NCI-H2171 treated with DMSO at 0.1 percent for 48 hours (cell line): ENCODE measurements at regions not wholly inside any gene's neighbourhood (a gene's known extent, or its start where the extent isn't known, plus 50 kb on each side); places are given as distances from the start of the nearest gene placed in this dataset.

Experiments
- DNase-seq: peaks from one replicate; lab custom pipeline; 2025; lab: John Stamatoyannopoulos, UW

DNA sequence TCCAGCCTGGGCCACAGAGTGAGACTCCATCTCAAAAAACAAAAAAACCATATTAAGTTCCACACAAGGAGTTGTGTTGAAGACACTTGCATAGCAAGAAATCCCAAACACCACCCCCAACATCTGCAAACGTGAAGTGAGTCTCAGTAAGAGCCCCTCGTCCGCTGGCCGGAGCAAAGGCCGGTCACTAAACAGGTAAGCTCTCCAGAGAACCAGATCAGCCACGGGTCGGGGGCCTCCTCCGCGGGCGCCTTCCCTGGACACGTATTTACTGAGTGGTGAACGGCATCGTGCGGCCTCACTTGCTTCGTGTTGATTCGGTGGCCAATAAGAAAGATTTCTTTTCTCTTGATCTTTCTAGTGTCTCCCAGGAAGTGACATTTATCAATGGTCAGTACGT lies 93.6 kb downstream of the MRPL36 start:
- no peak for DNase-seq

DNA sequence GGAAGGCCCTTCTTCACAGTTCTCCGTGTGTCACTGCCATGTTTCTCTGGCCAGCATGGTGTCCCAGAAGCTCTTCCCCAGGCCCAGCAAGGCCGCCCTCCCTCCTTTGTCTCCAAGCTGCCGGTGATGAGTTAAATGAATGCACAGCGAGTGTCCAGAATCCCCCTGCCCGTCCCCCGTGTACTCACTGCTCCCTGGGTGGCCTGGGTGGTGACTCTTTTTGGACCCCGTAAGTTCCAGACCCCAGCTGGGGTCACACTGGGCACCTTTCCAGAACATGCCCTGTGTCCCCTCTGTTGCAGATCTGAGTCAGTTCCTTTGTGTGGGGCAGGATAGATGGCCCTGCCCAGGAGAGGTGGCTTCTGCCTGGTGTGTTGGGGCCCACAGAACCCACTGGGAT lies 95.0 kb downstream of the MRPL36 start:
- DNase-seq = no peak

DNA sequence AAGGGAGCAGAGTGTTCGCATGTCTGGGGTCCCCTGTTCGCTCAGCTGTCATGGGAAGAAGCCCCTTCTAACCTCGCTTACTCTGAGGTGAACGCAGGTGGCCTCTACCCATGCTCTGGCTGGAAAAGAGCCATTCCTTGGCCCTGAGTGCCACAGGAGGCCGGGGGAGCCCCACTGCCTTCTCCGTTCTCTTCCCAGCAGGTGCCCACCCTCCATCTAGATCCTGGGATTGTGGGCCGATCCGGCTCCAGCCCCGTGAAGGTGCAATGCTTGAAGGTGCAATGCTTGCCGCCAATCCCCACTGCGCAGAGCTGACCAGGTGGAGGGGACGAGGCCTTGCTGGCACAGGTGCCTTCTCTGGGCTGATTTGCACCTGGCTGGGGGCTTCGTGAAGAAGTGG lies 95.4 kb downstream of the MRPL36 start:
- no peak for DNase-seq

DNA sequence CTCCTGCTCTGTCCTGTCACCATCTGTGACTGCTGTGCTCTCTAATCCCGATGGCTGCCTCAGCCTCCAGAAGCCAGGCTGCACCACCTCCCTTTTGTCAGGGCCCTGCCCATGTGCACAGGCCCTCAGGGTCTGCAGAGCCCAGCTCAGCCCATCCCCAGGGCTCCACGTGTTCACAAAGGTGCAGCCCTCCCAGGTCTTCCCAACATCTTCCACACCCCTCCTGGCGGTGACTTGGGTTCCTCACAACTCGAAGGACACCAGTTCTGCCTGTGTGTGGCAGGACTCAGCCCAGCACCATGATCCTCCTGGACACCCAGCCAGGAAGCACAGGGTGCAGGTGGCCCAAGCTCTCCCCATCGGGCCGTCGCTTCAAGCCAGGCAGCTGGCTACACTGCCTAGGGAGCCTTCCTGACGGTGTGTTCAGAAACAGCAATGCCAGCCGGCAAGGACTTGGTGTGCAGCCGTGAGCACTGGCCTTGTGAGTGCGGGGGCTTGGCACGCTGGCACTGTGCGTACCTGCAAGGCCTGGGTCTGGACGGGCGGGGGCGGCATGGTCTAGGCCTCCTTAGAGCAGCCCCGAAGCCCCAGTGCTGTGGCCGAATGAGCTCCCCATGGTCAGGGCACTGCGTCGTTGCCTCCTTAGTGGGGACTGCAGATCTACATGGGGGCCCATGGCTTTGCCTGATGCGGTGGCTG lies 96.1 kb downstream of the MRPL36 start:
- DNase-seq = no peak

DNA sequence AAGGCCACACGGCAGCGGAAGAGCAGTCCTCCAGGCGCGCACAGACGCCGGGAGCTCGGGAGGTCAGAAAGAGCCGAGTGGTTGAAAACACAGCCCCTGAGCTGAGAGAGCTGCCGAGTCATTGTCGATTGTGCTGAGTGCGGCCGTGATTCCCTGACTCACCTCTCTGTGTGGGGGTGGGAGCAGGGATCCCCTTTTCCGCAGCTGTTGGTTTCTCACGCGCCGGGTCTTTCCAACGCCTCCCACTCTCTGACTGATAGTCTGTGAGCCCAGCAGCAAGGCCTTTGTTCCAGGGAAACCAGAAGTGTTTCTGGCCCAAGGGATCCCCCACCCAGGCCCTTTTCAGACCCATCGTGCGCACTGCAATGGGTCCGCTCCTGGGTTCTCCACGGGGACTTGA lies 97.3 kb downstream of the MRPL36 start:
- no peak for DNase-seq

DNA sequence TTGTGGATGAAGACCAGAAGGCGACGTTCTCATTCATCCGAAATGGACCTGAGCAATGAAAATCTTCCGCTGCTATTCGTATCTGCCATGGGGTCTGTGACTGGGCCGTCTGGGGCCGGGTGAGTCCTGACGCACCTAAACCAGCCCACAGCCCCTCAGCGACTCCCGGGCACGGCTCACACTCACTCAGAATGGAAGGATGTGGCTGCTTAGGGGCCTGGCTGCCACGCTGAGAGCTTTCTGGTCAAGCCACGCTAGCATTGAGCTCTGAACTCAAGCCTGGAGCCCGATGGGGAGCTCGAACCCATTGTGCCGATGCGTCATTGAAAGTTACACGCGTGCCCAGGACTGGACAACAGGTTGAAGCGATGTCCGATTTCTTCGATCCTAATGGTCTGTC lies 97.8 kb downstream of the MRPL36 start:
- DNase-seq = no peak

DNA sequence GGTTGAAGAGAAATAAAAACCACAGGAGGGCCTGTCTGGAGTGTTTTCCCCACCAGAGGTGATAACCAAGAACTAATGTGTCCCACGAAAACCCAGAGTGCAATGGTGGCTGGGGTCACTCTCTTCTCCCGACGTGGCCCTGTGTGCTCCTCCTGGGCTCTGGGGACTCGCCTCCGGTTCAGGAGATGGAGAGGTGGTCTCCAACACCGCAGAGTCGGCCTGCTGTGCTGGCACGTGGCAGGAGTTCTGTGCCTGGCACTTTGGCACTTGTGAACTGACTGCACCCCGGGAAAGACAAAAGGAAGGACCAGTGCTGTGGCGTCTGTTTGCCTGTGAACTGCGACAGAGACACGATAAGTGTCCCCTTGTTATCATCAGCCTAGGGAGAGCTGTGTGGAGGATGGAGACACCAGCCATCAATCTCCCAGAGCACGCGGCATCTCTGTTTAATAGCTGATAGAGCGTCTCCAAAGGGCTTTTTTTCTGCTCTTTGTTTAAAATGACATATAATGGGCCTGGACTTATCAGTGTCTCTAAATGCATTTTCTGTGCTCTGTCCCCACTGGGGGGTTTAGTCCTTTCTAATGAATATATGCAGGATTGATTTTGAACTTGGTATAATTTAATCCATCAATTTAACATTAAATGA lies 98.3 kb downstream of the MRPL36 start:
- no peak for DNase-seq

DNA sequence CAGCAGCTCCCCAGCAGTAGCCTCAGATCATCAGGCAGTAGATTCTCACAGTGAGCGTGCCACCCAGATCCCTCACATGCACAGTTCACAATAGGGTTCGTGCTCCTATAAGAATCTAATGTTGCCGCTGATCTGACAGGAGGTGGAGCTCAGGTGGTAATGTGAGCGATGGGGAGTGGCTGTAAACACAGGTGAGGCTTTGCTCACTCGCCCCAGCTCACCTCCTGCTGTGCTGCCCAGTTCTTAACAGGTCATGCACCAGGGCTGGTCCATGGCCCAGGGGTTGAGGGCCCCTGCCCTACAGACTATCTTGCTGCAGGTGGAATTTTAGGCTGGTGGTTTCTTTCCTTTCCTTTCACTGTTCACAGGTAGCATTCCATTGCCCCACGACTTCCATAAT lies 100.2 kb downstream of the MRPL36 start:
- DNase-seq = no peak

DNA sequence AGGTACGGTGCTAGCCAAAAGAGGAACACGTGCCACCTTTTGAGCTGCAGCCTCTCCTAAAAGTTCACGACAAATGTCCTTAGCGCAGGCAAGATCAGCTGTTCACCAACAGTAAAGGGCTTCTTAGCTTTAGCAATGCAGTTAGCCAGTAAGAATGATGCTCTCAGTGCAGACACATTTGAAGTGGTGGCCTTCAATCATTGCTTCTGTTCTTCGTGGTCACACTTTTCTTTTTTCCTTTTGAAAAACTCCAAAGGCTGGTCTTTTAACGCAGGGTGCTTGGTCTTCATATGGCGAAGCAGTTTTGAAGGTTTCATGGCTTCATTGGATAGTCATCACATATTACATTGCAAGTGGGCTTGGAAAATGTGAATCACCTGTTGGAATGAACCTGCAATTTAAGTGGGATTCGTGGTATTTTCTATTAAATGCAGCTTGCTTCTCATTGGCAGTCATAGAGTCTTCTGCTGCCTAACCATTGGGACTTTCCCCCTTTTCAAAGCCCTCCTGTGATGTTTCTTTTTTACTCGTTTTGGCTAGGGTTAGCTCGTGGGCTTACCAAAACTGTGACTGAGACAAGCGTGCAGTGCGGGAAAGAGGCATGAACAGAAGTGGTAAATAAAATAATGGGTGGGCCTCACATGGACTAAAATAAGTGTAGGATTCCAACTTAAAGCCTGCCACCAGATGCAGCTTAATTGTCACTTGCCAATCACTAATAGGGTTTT lies 100.9 kb downstream of the MRPL36 start:
- no peak for DNase-seq

DNA sequence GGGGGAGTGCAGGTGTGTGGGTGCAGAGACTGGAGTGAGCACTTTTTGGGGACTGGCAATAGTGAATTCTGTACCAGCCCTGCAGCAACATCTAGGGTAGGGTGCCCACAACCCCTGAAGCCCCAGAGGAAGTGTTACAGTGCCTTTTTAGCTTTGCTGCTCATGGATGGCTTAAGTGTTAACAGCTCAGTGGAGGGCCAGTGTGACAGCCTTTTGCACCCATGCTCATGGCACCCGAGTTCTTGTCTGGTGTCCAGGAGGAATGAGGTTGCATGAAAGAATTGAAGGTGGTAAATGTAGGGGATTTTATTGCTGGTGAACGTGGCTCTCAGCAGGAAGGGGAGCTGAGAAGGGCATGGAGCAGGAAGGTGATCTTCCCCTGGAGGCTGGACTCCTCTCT lies 107.3 kb downstream of the MRPL36 start:
- DNase-seq = no peak

DNA sequence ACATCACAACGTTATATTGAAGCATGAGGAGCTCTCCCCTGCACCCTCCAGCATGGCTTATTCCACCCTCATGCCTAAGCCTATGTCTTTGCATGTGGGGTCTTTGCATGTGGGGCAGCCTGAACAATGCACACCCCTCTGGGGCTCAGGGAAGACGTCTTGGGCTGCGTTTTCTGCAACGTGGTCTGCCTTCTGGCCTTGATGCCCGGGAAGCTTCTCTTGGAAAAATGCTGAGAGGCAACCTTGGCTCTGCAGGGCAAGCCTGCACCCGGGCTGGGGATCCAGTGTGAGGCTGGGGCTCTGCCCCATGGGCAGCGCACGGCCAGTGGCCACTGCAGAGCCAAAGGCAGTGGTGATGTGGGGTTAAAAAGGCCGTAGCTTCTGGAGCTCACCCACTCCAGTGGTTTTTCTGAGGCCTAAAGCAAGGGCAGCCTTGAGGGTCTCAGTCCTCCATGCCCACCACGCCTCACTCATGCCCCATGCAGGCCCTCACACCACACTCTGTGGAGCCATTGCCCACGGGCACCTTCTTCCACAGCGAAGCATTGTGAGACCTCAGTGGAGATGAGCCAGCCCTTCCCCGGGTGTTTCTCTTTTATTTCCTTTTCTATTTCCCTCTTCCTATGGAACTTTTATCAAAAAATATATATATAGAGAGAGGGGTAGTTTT lies 112.2 kb downstream of the MRPL36 start:
- DNase-seq = no peak

DNA sequence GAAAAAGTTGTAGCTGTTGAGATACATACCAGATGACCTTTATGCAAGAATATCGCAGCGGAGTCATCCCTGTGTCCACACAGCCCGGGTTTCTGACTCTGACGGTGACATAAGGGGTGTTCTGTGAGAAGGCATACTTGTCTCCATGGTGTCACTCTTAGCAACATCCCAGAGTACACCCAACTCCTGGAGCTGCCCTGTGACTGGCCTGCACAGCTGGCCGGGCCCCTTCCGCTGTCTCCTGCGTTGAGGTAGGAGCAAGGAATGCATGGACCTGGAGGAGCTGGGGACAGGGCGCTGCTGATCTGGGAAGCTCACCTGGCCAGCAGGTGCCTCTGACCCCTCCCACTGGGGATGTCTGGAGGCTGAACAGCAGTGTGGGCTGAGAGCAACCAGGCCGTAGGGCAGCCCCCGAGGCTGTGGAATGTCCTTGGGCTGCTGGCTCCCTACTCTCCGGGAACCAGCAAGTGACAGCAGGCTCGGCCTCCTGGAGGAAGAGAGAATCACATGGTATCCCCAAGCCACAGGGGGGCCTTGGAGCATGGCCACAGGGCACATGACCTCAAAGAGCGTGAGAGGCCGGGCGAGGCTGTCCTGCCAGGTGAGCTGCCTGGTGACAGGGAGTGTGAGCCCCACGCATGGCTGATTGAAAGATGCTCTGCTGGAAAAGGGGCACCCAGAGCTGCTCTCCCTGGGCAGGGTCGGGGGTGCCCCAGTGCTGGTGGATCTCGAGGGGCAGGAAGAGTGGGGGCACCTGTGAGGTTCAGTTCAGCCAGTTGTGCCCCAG lies 113.4 kb downstream of the MRPL36 start:
- DNase-seq = no peak

DNA sequence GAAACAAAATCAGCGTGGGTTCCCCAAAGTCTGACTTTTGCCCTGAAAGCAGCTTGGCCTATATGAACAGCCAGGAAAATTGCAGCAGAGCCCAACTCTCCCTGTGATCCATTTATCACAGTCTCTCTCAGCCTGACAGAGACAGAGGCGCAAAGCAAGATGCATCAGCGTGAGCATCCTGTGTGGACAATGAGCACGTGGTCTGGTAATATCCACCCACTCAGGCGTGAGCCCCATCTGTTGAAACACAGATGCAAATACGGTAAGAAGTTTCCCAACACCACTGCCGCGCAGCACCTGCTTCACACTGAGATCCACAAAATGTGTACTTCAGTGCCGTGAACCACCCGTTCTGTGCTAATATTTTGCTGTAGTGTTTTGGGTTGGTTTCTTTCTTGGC lies 114.6 kb downstream of the MRPL36 start:
- peak; percentile 93 for DNase-seq

DNA sequence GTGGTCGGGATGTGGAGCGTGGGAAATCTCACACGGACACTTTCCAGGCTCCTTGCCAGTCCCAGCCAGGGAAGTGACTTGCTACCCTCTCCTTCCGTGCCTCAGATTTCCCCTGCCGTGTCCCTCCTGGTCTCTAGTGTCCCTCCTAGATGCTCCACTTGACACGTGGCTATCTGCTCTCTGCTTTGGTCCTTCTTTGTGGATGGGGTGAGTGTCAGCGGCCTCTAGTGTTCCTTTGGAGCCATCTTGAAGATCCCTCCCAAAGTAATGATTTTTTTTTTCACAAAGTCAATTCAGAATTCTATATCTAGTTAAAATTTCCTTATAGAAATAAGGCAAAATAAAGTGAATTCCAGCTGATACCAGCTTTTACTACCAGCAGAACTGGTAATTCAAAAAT lies 117.7 kb downstream of the MRPL36 start:
- no peak for DNase-seq

DNA sequence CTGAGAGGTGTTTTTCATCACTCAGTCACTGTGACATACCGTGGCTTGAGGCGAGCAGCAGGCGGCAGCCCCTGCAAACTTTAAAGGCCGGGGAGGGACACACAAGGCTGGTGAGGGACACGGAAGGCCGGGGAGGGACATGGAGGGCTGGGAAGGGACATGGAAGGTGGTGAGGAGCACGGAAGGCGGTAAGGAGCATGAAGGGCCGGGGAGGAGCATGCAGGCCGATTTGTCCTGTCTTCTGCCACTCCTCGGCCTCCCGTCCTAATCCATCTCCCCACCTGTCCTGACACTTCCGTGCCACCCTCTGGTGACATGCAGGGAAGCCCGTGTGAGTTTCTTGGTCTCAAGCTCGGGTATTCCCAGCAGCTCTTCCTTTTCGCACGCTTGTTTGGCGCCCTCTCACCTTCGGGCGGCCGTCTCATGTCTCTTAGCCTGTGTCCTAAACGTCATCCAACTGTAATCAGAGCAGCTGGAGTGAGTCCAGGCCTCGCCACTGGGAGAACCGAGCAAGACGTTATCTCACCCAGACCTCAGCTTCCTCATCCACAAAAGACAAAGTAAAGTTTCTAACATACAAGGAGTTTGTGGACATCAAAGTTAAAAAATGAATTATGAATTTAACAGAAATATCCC lies 126.5 kb downstream of the MRPL36 start:
- DNase-seq = no peak

DNA sequence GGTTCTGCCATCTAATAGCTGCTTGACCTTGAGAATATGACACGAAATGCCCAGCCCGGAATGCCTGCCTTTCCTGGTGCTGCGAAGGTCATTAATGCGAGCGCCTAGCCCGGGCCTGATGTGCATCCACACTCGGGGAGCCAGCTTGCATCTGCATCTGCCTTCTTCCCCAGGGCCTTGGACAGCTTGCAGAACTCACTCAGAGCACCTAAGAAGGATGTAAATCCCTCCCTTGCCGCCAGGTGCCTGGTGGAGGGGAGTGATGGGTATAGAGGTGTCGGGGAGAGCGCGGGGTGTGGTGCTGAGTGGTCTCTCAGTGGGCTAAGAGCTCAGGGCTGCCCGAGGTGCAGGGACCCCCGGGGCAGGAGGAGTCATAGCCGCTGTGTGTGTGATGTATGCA lies 127.2 kb downstream of the MRPL36 start:
- no peak for DNase-seq

DNA sequence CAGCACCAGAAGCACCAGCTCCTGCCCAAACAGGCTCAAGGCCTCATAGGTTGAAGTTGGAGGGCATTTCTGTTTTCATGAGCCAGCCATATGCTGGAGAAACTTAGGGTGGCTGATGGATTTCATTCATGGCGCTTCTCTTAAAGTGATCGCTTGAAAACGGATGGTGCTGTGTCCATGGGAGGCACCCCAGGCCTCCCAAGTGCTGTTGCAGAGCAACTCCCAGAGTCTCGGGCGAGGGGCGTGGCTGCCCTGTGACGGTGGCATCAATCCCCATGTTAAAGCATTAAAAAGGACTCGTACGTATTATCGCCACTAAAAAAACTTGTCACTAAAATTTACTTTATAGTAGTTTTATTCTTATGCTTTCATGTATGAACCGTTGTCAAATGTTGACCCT lies 128.3 kb downstream of the MRPL36 start:
- no peak for DNase-seq

DNA sequence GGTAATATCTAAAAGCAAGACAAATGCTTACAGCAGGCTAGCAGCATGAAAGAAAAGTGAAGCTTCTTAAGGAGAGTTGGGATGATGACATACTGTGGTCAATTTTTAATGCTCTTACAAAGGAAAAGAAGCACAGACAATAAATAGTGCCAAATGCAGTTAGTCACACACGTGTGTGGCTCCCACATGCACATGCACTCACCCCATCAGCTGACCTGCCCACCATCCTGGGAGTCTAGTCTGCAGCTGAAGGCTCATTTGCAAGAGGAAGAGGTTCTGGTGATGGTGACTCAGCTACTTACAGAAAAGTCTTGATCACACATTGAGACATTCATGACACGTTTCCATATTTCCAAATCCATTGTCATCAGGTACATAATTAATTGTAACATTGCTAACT lies 129.3 kb downstream of the MRPL36 start:
- no peak for DNase-seq

DNA sequence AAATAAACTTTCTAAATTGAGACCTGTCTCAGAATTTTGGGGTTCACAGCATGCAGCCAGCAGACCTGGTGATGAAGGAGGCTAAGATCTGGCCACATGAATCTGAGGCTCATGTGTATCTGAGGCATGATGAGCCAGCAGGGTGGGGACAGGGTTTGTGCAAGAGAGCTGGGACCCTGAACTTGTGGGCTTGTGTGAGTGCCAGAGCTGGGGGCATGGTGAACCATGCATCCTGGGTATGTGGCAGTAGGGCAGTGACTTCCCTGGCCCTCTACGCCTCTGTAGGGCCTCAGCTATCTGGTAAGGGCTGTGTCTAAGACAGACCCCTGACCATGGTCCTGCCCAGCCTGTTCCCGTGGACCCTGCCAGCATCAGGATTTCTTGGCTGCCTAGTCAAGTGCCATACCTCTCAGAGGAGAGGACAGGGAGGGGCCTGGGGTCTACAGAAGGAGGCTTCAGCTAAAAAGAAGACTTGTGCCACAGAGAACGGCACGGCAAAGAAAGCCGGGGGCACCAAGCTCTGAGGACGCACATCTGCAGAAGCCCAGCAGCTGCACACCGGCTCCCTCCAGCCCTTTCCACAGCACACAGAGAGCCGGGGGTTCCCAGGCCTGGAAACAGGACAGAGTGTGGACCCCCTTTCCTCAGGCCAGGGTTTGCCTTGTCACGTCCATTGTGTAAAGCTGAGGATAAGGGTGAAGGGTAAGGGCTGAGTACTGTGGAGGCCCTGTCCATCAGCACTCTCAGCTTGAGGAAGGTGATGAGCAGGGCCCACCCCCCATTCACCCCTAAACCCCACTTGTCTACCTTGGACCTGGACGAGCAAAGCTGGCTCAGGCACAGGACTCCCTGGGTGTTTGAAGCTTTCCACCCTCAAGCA lies 130.1 kb downstream of the MRPL36 start:
- no peak for DNase-seq

DNA sequence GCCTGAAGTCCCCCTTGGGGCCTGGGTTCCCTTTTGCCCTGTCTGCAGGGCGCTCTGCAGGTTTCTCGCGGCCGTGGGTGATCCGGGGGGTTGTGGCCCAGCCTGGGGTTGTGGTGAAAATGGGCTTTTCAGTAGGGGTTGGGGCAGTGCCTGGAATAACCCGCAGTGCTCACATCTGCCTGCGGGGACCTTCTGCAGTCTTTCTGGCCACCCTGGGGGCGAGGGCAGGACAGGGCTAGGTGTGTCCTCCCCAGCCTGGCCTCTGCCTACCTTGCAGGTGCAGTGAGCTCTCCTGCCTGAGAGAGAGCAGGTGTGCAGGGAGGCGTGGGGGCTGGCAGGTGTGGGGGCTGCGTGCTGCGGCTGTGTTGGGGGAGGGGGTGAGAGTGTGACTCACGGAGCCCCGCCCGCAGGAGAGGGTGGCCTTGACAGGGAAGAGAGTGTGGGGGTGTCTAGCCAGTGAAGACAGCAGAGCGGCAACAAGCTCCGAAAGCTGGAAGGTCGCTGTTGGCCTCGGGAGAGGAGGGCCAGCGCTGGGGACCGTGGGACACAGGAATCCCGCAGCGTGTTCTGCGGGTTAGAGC lies 131.4 kb downstream of the MRPL36 start:
- peak; percentile 16 for DNase-seq
